CD14-positive monocyte (primary cell): ENCODE measurements at regions not wholly inside any gene's neighbourhood (a gene's known extent, or its start where the extent isn't known, plus 50 kb on each side); places are given as distances from the start of the nearest gene placed in this dataset.

Source experiments
- DNase-seq, 3 donors: peaks; one replicate each; pipeline ENCODE4 v3.0.0-alpha.2; 2011 to 2022
- H2AFZ ChIP-seq: 2 replicates; pipeline ENCODE4 v1.6.0; 2012; ENCODE audit warnings: mild to moderate bottlenecking, low read depth, low read length, inconsistent platforms; ENCODE audit not compliant: insufficient read depth, poor library complexity, severe bottlenecking
- H3K27ac ChIP-seq, 2 donors: 1 replicate in 1 of 2; 2 replicates in 1 of 2; pipeline ENCODE4 v1.5.1; 2012 to 2013; ENCODE audit warnings: low read length in 2 of 2, control low read depth in 1 of 2, inconsistent platforms in 1 of 2, low read depth in 1 of 2, mild to moderate bottlenecking in 1 of 2
- H3K27me3 ChIP-seq, 2 donors: one replicate each; pipeline versions ENCODE4 v1.6.0 to v1.6.1; 2011 to 2013; ENCODE audit warnings: low read length in 2 of 2; ENCODE audit not compliant: control insufficient read depth in 2 of 2, insufficient read depth in 2 of 2
- H3K36me3 ChIP-seq, 2 donors: replicated peaks in 1 of 2; 1 replicate in 1 of 2; 2 replicates in 1 of 2; pipeline versions ENCODE4 v1.5.1 to v1.6.1; 2012 to 2013; ENCODE audit warnings: low read length in 2 of 2, control low read depth in 1 of 2, inconsistent platforms in 1 of 2, mild to moderate bottlenecking in 1 of 2; ENCODE audit not compliant: insufficient read depth in 2 of 2, control insufficient read depth in 1 of 2
- H3K4me1 ChIP-seq, 2 donors: 1 replicate in 1 of 2; 2 replicates in 1 of 2; pipeline versions ENCODE4 v1.5.1 to v1.6.1; 2012 to 2013; ENCODE audit warnings: low read length in 2 of 2, control low read depth in 1 of 2, inconsistent platforms in 1 of 2, mild to moderate bottlenecking in 1 of 2, moderate library complexity in 1 of 2; ENCODE audit not compliant: insufficient read depth in 2 of 2, control insufficient read depth in 1 of 2
- H3K4me2 ChIP-seq: replicated peaks from 2 replicates; pipeline ENCODE3; 2012; ENCODE audit warnings: low read length, moderate library complexity, mild to moderate bottlenecking; ENCODE audit not compliant: poor library complexity, severe bottlenecking; ENCODE audit errors: extremely low read depth
- H3K4me3 ChIP-seq, 3 experiments: fragments of 200-600 bp in 1 of 3; sonication (generic) in 1 of 3; replicated peaks in 1 of 3; 1 replicate in 2 of 3; 2 replicates in 1 of 3; pipeline ENCODE4 v1.5.1; 2011 to 2013; ENCODE audit warnings: low read length in 3 of 3, mild to moderate bottlenecking in 3 of 3, control low read depth in 2 of 3, low read depth in 2 of 3, inconsistent platforms in 1 of 3, moderate library complexity in 1 of 3
- H3K79me2 ChIP-seq: 2 replicates; pipeline ENCODE4 v1.6.0; 2012; ENCODE audit warnings: mild to moderate bottlenecking, control low read depth, inconsistent platforms, low read length, moderate library complexity; ENCODE audit not compliant: insufficient read depth
- H3K9ac ChIP-seq: 2 replicates; pipeline ENCODE4 v1.6.0; 2017; ENCODE audit warnings: low read length, mild to moderate bottlenecking; ENCODE audit not compliant: insufficient read depth, poor library complexity, severe bottlenecking
- H3K9me3 ChIP-seq, 2 donors: replicated peaks in 1 of 2; 1 replicate in 1 of 2; 2 replicates in 1 of 2; pipeline versions ENCODE4 v1.5.1 to v1.6.1; 2012 to 2013; ENCODE audit warnings: low read length in 2 of 2, control low read depth in 1 of 2; ENCODE audit not compliant: control insufficient read depth in 1 of 2, insufficient read depth in 1 of 2
- H4K20me1 ChIP-seq: 2 replicates; pipeline ENCODE4 v1.6.0; 2012; ENCODE audit warnings: mild to moderate bottlenecking, low read length, control low read depth, moderate library complexity; ENCODE audit not compliant: insufficient read depth
- H3K27ac Mint-ChIP-seq, 7 donors: one replicate each; pipeline ENCODE4 v1.8.0; 2020; ENCODE audit warnings: mild to moderate bottlenecking in 7 of 7, mixed read lengths in 7 of 7, moderate library complexity in 6 of 7, inconsistent platforms in 2 of 7
- H3K27me3 Mint-ChIP-seq, 3 donors: one replicate each; pipeline ENCODE4 v1.8.0; 2021 to 2022; ENCODE audit warnings: low read depth in 3 of 3, mild to moderate bottlenecking in 3 of 3, mixed read lengths in 3 of 3, moderate library complexity in 3 of 3, inconsistent platforms in 1 of 3
- H3K36me3 Mint-ChIP-seq, 2 donors: one replicate each; pipeline ENCODE4 v1.8.0; 2020; ENCODE audit warnings: mixed read lengths in 2 of 2, inconsistent platforms in 1 of 2, mild to moderate bottlenecking in 1 of 2
- H3K4me1 Mint-ChIP-seq: one replicate; pipeline ENCODE4 v1.8.0; 2020; ENCODE audit warnings: mild to moderate bottlenecking, mixed read lengths
- H3K4me3 Mint-ChIP-seq, 2 donors: one replicate each; pipeline ENCODE4 v1.8.0; 2020; ENCODE audit warnings: mild to moderate bottlenecking in 2 of 2, mixed read lengths in 2 of 2, moderate library complexity in 1 of 2
- H3K9me3 Mint-ChIP-seq, 7 donors: one replicate each; pipeline ENCODE4 v1.8.0; 2020 to 2022; ENCODE audit warnings: mixed read lengths in 7 of 7, mild to moderate bottlenecking in 6 of 7, moderate library complexity in 6 of 7, inconsistent platforms in 2 of 7
- CTCF ChIP-seq: fragments of 200-600 bp; IDR thresholded peaks from one replicate; pipeline ENCODE4 v1.8.0; 2022; ENCODE audit warnings: antibody characterized with exemption, mild to moderate bottlenecking
- WGBS: methylation state at CpG from one replicate; pipeline ENCODE4 v1.1.5; 2013; ENCODE audit warnings: missing lambda C conversion rate; ENCODE audit not compliant: insufficient coverage; 5-methylcytosine and 5-hydroxymethylcytosine counted together
- intact Hi-C, 2 donors: fragments of 100-400 bp; cut with micrococcal nuclease; formaldehyde crosslinking; loops; one replicate each; pipeline versions ENCODE4 v1.15.0 to v1.15.1; 2023

DNA sequence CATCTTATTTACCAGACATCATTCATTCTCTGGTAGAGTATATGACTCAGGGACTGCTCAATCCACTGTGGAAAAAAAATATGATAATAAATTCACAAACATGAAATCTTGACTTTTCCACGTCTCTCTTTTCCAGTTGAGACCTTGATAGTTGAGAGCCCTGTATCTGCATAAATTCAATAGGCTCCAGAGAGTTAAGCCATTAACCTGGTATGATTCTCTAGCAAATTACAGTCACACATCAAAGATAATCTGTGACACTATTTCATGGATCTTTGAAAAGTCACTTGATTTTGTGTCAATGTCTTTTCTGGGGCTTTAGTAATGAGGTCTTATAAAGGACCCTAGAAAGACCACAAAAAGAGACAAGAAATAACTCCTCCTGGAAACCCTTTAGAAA lies 154.2 kb upstream of the FOXG1 start:
- H4K20me1 ChIP-seq: no peaks in the 10 kb centered on the region
- Mint-ChIP-seq H3K4me3 (no peak overlapping the region), H3K27ac (no peak overlapping the region), H3K36me3 (no peaks in the 10 kb centered on the region), H3K27me3 (no peaks in the 10 kb centered on the region), H3K4me1 (no peaks in the 10 kb centered on the region), H3K9me3 (peaks cover 0 to 2% (median 0%) of the 10 kb centered on the region in 7 donors)
- intact Hi-C loops: no loop called here
- H2AFZ ChIP-seq: no peak overlapping the region
- H3K9ac ChIP-seq: no peak overlapping the region
- WGBS: no CpG with 5 or more reads among the region's 1 CpG
- H3K27ac ChIP-seq: no peak overlapping the region
- H3K4me3 ChIP-seq: no peak overlapping the region
- no peaks in the 10 kb centered on the region for H3K9me3 ChIP-seq
- no peak overlapping the region for H3K4me2 ChIP-seq
- no peaks in the 10 kb centered on the region for H3K27me3 ChIP-seq
- no peaks in the 10 kb centered on the region for H3K4me1 ChIP-seq
- DNase-seq: no peak
- no peak for TF ChIP-seq CTCF
- no peaks in the 10 kb centered on the region for H3K36me3 ChIP-seq
- H3K79me2 ChIP-seq: no peaks in the 10 kb centered on the region

GRCh38 chr14:28613532-28613931 lies 153.1 kb upstream of the FOXG1 start:
- TF ChIP-seq CTCF: no peak
- Mint-ChIP-seq H3K27me3 (no peaks in the 10 kb centered on the region), H3K4me1 (no peaks in the 10 kb centered on the region), H3K36me3 (no peaks in the 10 kb centered on the region), H3K9me3 (peaks cover 0 to 2% (median 0%) of the 10 kb centered on the region in 7 donors), H3K27ac (no peak overlapping the region), H3K4me3 (no peak overlapping the region)
- Histone ChIP-seq H3K27me3 (no peaks in the 10 kb centered on the region), H3K4me1 (no peaks in the 10 kb centered on the region), H3K79me2 (no peaks in the 10 kb centered on the region), H3K27ac (no peak overlapping the region), H3K9ac (no peak overlapping the region), H4K20me1 (no peaks in the 10 kb centered on the region), H3K4me2 (no peak overlapping the region), H3K9me3 (no peaks in the 10 kb centered on the region), H3K4me3 (no peak overlapping the region), H2AFZ (no peak overlapping the region), H3K36me3 (no peaks in the 10 kb centered on the region)
- WGBS: no CpG with 5 or more reads among the region's 3 CpGs
- intact Hi-C loops: no loop called here
- DNase-seq: no peak
